ENCODE measurements at regions not wholly inside any gene's neighbourhood (a gene's known extent, or its start where the extent isn't known, plus 50 kb on each side); places are given as distances from the start of the nearest gene placed in this dataset.
"Not testable (repeated sequence)": the region's sequence is repeated elsewhere in the genome, so short reads cannot be mapped to it uniquely, and the experiment has no call there.

DNA sequence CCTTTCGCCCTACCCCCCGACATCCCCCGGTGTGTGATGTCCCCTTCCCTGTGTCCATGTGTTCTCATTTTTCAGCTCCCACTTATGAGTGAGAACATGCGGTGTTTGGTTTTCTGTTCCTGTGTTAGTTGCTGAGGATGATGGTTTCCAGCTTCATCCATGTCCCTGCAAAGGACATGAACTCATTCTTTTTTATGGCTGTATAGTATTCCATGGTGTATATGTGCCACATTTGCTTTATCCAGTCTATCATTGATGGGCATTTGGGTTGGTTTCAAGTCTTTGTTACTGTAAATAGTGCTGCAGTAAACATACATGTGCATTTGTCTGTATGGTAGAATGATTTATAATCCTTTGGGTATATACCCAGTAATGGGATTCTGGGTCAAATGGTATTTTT, 392.1 kb downstream of the UTRN start:
- CTCF ChIA-PET (ENCODE audit: low intra/inter-chr PET ratio, low total read pairs) = not testable (repeated sequence)
- peaks cover 13% of the 10 kb centered on the region for H3K9me3 ChIP-seq (ENCODE audit: low read length)

DNA sequence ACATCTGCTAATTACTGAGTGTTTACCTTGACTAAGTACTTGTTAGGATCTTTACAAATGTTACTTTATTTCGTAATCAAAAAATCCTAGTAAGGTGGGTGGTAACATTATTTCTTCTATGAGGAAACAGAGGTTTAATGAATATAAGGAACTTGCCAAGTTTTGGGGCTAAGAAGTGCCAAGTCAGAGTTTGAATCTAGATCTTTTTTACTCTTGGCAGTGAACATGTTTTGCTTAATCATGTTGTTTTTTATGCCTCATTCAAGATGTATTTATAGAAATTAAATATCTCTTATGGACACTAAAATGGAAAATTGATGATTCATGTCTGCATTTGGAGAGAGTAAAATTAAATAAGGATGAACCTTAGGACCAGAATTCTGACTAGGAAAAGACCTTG, 393.7 kb downstream of the UTRN start:
- H3K36me3 ChIP-seq (replicated peaks in 1 of 2; ENCODE audit: control insufficient read depth in 1 of 2, insufficient read depth in 2 of 2, low read length in 2 of 2) = peaks cover 16 to 38% of the 10 kb centered on the region in 2 experiments
- no peak overlapping the region for H2AFZ ChIP-seq (ENCODE audit: low read length)
- no peak overlapping the region for H3K27ac ChIP-seq (ENCODE audit: extremely low read length, insufficient read depth, low read length)
- FAIRE-seq (no peak), DNase-seq (ENCODE audit: low spot score) (no peak), ATAC-seq (no peak)
- no peak overlapping the region for H3K4me2 ChIP-seq (ENCODE audit: low read depth, low read length)
- BruUV-seq (replicated peaks) = no TSS peak
- TF ChIP-seq, protein P1, sequence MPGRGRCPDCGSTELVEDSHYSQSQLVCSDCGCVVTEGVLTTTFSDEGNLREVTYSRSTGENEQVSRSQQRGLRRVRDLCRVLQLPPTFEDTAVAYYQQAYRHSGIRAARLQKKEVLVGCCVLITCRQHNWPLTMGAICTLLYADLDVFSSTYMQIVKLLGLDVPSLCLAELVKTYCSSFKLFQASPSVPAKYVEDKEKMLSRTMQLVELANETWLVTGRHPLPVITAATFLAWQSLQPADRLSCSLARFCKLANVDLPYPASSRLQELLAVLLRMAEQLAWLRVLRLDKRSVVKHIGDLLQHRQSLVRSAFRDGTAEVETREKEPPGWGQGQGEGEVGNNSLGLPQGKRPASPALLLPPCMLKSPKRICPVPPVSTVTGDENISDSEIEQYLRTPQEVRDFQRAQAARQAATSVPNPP (CRISPR knock-in tag; IDR thresholded peaks at IDR 0.05) = no peak
- peak; percentile 68; the same call in 1 of the 2 replicates for TF ChIP-seq CEBPB (IDR thresholded peaks at IDR 0.05; ENCODE audit: borderline replicate concordance, low read depth, low read length)
- H3K9ac ChIP-seq (ENCODE audit: insufficient read depth, low read depth, low read length) = no peak overlapping the region
- intact Hi-C loops (cut with micrococcal nuclease; ENCODE audit: unreplicated experiment) (no loop called here), in situ Hi-C loops (cut with HindIII; ENCODE audit: extremely low pct_ligation_motif_present, low pct_unique_long_range_greater_than_20kb) (no loop called here)
- H3K27me3 ChIP-seq (ENCODE audit: control insufficient read depth in 1 of 2, insufficient read depth in 2 of 2, low read length in 2 of 2) = no peaks in the 10 kb centered on the region
- 91% methylated on average over 1 of the region's 1 CpG for WGBS (ENCODE audit: low lambda C conversion rate)
- no peak overlapping the region for H3K4me3 ChIP-seq (replicated peaks in 1 of 3; ENCODE audit: insufficient read depth in 1 of 3, low read depth in 2 of 3, low read length in 3 of 3)
- peaks cover 5% of the 10 kb centered on the region for H3K79me2 ChIP-seq (ENCODE audit: insufficient read depth, low read length)
- ChIA-PET CTCF (ENCODE audit: low intra/inter-chr PET ratio, low total read pairs) (no interaction called here), POLR2A (no interaction called here)
- H3K9me3 ChIP-seq (ENCODE audit: low read length) = peaks cover 4% of the 10 kb centered on the region
- H3K4me1 ChIP-seq (ENCODE audit: insufficient read depth, low read length) = no peaks in the 10 kb centered on the region
- H4K20me1 ChIP-seq (ENCODE audit: insufficient read depth, low read length) = peaks cover 12% of the 10 kb centered on the region

More for the DNA sequence above, 392.1 kb downstream of the UTRN start:
- 98% methylated on average over 4 of the region's 4 CpGs for WGBS (ENCODE audit: low lambda C conversion rate)
- H3K79me2 ChIP-seq (ENCODE audit: insufficient read depth, low read length) = peaks cover 13% of the 10 kb centered on the region
- in situ Hi-C loops (cut with HindIII; ENCODE audit: extremely low pct_ligation_motif_present, low pct_unique_long_range_greater_than_20kb); ATAC-seq; H3K27ac ChIP-seq (ENCODE audit: extremely low read length, insufficient read depth, low read length); H3K9ac ChIP-seq (ENCODE audit: insufficient read depth, low read depth, low read length); H3K27me3 ChIP-seq (ENCODE audit: control insufficient read depth in 1 of 2, insufficient read depth in 2 of 2, low read length in 2 of 2); H2AFZ ChIP-seq (ENCODE audit: low read length); intact Hi-C loops (cut with micrococcal nuclease; ENCODE audit: unreplicated experiment); H3K4me1 ChIP-seq (ENCODE audit: insufficient read depth, low read length); DNase-seq (ENCODE audit: low spot score); H3K4me3 ChIP-seq (replicated peaks in 1 of 3; ENCODE audit: insufficient read depth in 1 of 3, low read depth in 2 of 3, low read length in 3 of 3); H3K4me2 ChIP-seq (ENCODE audit: low read depth, low read length); FAIRE-seq; POLR2A ChIA-PET; BruUV-seq (replicated peaks): not testable (repeated sequence)
- peaks cover 12% of the 10 kb centered on the region for H4K20me1 ChIP-seq (ENCODE audit: insufficient read depth, low read length)
- peaks cover 12 to 28% of the 10 kb centered on the region in 2 experiments for H3K36me3 ChIP-seq (replicated peaks in 1 of 2; ENCODE audit: control insufficient read depth in 1 of 2, insufficient read depth in 2 of 2, low read length in 2 of 2)
- TF ChIP-seq POGZ (CRISPR knock-in tag; IDR thresholded peaks at IDR 0.05) = 0 out of 2 replicates have a peak, but pooled peaks have one; percentile 24

Data from HepG2 (cell line).